Panc1 (cell line): ENCODE measurements at regions not wholly inside any gene's neighbourhood (a gene's known extent, or its start where the extent isn't known, plus 50 kb on each side); places are given as distances from the start of the nearest gene placed in this dataset.
A peak's percentile ranks its signal among the peaks of the same experiment; 100 is the strongest.

Experiments
- ATAC-seq: fragments of 200-7000 bp; cut with Tn5 transposase; 2 replicates; pipeline ENCODE4 v1.9.1; 2020; ENCODE audit warnings: mild to moderate bottlenecking, moderate library complexity
- BruUV-seq: library from RNA; stranded (reverse); fragments of 400-500 nt; replicated peaks from 2 replicates; lab custom pipeline; 2021; lab: Mats Ljungman, UMichigan
- CTCF ChIA-PET: fragments of 300-600 bp; sonication (Branson Sonifier 250); formaldehyde crosslinking; loops from one replicate; lab custom pipeline; 2022; ENCODE audit warnings: antibody characterized with exemption; lab: Charles Lee
- POLR2A ChIA-PET: fragments of 300-600 bp; sonication (Branson Sonifier 250); formaldehyde crosslinking; loops from one replicate; lab custom pipeline; 2022; ENCODE audit warnings: antibody characterized with exemption; lab: Charles Lee
- DNase-seq: peaks from one replicate; pipeline ENCODE4 v3.0.0-alpha.2; 2010; ENCODE audit warnings: low read depth, low spot score
- H3K27ac ChIP-seq: 2 replicates; pipeline ENCODE4 v1.5.1; 2011; ENCODE audit warnings: mild to moderate bottlenecking, low read length, inconsistent platforms
- H3K27me3 ChIP-seq: fragments of 200-500 bp; sonication (Bioruptor generic); 2 replicates; pipeline ENCODE4 v1.6.0; 2014; ENCODE audit warnings: low read length, inconsistent platforms; ENCODE audit not compliant: control insufficient read depth, insufficient read depth
- H3K36me3 ChIP-seq: fragments of 200-500 bp; sonication (Bioruptor generic); 2 replicates; pipeline ENCODE4 v1.5.1; 2014; ENCODE audit warnings: inconsistent platforms, mild to moderate bottlenecking, low read length, moderate library complexity; ENCODE audit not compliant: control insufficient read depth, insufficient read depth
- H3K4me1 ChIP-seq: 2 replicates; pipeline ENCODE4 v1.5.1; 2011; ENCODE audit warnings: inconsistent platforms, mild to moderate bottlenecking, low read length, moderate library complexity; ENCODE audit not compliant: control insufficient read depth, insufficient read depth
- H3K4me3 ChIP-seq, 2 experiments: 2 replicates each; pipeline ENCODE4 v1.5.1; 2011 to 2012; ENCODE audit warnings: low read depth in 2 of 2, low read length in 2 of 2, mild to moderate bottlenecking in 2 of 2, inconsistent platforms in 1 of 2, moderate library complexity in 1 of 2
- H3K9me3 ChIP-seq: fragments of 200-500 bp; sonication (Bioruptor generic); 2 replicates; pipeline ENCODE4 v1.5.1; 2014; ENCODE audit warnings: low read depth, mild to moderate bottlenecking, inconsistent platforms, low read length, moderate library complexity; ENCODE audit not compliant: control insufficient read depth, insufficient read depth
- POLR2AphosphoS5 ChIP-seq: IDR thresholded peaks from 2 replicates; pipeline ENCODE4 v1.6.1; 2012; ENCODE audit warnings: mild to moderate bottlenecking, low read depth, low read length, moderate library complexity
- SIN3A ChIP-seq: IDR thresholded peaks from 2 replicates; pipeline ENCODE4 v1.6.1; 2012; ENCODE audit warnings: low read depth, mild to moderate bottlenecking, low read length, moderate library complexity, borderline replicate concordance; ENCODE audit not compliant: insufficient read depth
- TCF7L2 ChIP-seq: IDR thresholded peaks from 2 replicates; pipeline ENCODE4 v1.6.1; 2011; ENCODE audit warnings: mild to moderate bottlenecking, low read depth, low read length, inconsistent platforms
- in situ Hi-C: cut with HindIII; loops from 2 replicates; pipeline ENCODE4 v1.10.0; 2016; ENCODE audit warnings: low sequenced_read_pairs, low pct_unique_long_range_greater_than_20kb
- intact Hi-C: fragments of 100-400 bp; cut with micrococcal nuclease; formaldehyde crosslinking; loops from one replicate; pipeline ENCODE4 v1.10.0; 2022; ENCODE audit not compliant: unreplicated experiment
- TF ChIP-seq, protein P1 (sequence below): fragments of 450-650 bp; IDR thresholded peaks from 2 replicates; pipeline ENCODE4 v1.5.1; 2017; ENCODE audit warnings: mild to moderate bottlenecking
- TF ChIP-seq, protein P2 (sequence below), 2 experiments: IDR thresholded peaks; 2 replicates each; pipeline ENCODE4 v1.6.1; 2011 to 2012; ENCODE audit warnings: low read depth in 2 of 2, control low read depth in 1 of 2, low read length in 1 of 2, mild to moderate bottlenecking in 1 of 2, moderate library complexity in 1 of 2; ENCODE audit not compliant: insufficient read depth in 1 of 2

DNA sequence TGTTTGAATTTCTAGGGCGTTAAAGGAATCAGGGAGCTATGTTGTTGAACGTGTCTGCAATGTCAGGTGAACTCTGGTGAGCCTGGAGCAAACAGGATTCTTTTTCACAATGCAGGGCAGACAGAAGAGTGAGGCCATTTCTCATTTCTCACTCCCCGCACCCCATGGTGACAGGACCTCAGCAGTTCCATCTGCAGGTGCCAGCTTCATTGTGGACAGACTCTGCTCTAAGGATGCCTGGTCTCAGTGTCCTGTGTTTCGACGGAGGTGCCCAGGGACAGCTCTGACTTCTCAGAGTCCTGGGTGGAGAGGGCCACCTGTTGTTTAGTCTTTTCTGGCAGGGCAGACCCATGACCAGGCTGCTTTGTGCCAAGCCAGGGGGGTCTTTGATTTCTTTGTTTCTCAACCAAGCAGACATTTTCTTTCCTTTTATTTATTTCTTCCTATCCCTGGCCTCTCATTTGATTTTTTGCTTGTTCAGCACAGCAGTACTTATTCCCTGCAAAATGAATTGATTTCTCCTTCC, 201.5 kb downstream of the RNF144A start:
- no peaks in the 10 kb centered on the region for H3K27me3 ChIP-seq
- in situ Hi-C loops = no loop called here
- DNase-seq = no peak
- no peaks in the 10 kb centered on the region for H3K36me3 ChIP-seq
- TF ChIP-seq TCF7L2 (no peak), POLR2AphosphoS5 (no peak), SIN3A (no peak)
- TF ChIP-seq, protein P1, sequence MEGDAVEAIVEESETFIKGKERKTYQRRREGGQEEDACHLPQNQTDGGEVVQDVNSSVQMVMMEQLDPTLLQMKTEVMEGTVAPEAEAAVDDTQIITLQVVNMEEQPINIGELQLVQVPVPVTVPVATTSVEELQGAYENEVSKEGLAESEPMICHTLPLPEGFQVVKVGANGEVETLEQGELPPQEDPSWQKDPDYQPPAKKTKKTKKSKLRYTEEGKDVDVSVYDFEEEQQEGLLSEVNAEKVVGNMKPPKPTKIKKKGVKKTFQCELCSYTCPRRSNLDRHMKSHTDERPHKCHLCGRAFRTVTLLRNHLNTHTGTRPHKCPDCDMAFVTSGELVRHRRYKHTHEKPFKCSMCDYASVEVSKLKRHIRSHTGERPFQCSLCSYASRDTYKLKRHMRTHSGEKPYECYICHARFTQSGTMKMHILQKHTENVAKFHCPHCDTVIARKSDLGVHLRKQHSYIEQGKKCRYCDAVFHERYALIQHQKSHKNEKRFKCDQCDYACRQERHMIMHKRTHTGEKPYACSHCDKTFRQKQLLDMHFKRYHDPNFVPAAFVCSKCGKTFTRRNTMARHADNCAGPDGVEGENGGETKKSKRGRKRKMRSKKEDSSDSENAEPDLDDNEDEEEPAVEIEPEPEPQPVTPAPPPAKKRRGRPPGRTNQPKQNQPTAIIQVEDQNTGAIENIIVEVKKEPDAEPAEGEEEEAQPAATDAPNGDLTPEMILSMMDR = no peak
- TF ChIP-seq, protein P2, sequence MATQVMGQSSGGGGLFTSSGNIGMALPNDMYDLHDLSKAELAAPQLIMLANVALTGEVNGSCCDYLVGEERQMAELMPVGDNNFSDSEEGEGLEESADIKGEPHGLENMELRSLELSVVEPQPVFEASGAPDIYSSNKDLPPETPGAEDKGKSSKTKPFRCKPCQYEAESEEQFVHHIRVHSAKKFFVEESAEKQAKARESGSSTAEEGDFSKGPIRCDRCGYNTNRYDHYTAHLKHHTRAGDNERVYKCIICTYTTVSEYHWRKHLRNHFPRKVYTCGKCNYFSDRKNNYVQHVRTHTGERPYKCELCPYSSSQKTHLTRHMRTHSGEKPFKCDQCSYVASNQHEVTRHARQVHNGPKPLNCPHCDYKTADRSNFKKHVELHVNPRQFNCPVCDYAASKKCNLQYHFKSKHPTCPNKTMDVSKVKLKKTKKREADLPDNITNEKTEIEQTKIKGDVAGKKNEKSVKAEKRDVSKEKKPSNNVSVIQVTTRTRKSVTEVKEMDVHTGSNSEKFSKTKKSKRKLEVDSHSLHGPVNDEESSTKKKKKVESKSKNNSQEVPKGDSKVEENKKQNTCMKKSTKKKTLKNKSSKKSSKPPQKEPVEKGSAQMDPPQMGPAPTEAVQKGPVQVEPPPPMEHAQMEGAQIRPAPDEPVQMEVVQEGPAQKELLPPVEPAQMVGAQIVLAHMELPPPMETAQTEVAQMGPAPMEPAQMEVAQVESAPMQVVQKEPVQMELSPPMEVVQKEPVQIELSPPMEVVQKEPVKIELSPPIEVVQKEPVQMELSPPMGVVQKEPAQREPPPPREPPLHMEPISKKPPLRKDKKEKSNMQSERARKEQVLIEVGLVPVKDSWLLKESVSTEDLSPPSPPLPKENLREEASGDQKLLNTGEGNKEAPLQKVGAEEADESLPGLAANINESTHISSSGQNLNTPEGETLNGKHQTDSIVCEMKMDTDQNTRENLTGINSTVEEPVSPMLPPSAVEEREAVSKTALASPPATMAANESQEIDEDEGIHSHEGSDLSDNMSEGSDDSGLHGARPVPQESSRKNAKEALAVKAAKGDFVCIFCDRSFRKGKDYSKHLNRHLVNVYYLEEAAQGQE (IDR thresholded peaks at IDR 0.05; ENCODE audit: insufficient read depth in 1 of 2, low read depth in 2 of 2, low read length in 1 of 2) = no peak
- H3K27ac ChIP-seq = no peak overlapping the region
- ChIA-PET CTCF (no interaction called here), POLR2A (no interaction called here)
- no TSS peak for BruUV-seq
- ATAC-seq = no peak
- H3K4me3 ChIP-seq = no peak overlapping the region
- intact Hi-C loops = loop anchor here (10.0 kb wide), 1 partner anchor 1566 kb away; the partner anchor contains the start of gene ID2
- H3K4me1 ChIP-seq = no peaks in the 10 kb centered on the region
- H3K9me3 ChIP-seq = no peaks in the 10 kb centered on the region

DNA sequence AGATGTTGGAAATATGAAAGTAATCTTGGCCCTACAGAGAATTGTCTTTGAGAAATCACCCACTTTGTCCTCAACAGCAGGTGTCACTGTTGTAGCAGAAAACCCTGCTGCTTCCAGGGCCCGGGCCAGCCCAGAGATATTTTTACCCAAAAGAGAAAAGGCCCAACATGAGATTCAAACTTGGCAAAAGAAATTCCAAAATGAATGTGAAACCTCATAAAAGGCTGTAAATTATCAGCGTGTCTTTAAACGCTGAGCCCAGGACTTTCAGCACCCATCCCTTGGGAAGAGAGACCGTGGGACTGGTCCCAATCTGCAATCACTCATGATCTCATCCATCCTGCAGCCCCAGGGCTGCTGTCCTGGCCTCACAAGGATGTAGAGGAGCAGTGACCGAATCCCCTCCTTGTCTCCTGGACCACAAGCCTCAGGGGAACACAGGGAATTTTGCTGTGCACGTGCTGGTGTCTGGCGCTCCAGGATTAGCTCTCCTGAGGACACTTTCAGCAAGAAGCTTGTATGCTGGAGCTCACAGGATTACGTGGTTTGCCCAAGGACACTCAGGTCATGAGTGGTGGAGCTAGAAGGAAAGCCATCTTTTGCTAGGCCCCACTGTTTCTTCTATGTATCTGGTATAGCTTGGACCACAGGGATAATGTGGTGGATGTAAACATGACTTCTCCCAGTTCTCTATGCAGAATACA, 202.1 kb downstream of the RNF144A start:
- DNase-seq = no peak
- peak; percentile 69; the same call in 1 of the 2 replicates for ATAC-seq
- Histone ChIP-seq H3K27ac (no peak overlapping the region), H3K4me1 (no peaks in the 10 kb centered on the region), H3K27me3 (no peaks in the 10 kb centered on the region), H3K4me3 (no peak overlapping the region), H3K36me3 (no peaks in the 10 kb centered on the region), H3K9me3 (no peaks in the 10 kb centered on the region)
- TF ChIP-seq TCF7L2 = no peak
- TF ChIP-seq, protein P1 = peak; percentile 67
- no TSS peak for BruUV-seq
- ChIA-PET CTCF (interaction anchor here (0.5 to 0.6 kb wide), 2 partner anchors 84 to 93 kb away, joined by 3 to 15 read pairs; no protein-coding TSS in a partner anchor), POLR2A (no interaction called here)
- in situ Hi-C loops (no loop called here), intact Hi-C loops (loop anchor here (10.0 kb wide), 1 partner anchor 1566 kb away; the partner anchor contains the start of gene ID2)
